GM20000 (cell line): ENCODE measurements at regions not wholly inside any gene's neighbourhood (a gene's known extent, or its start where the extent isn't known, plus 50 kb on each side); places are given as distances from the start of the nearest gene placed in this dataset.

ENCODE experiments used
- DNase-seq: peaks from one replicate; pipeline ENCODE4 v3.0.0; 2012; ENCODE audit warnings: low spot score
- TF ChIP-seq, protein P1 (sequence below): IDR thresholded peaks from 2 replicates; pipeline ENCODE4 v1.5.1; 2012; ENCODE audit warnings: mild to moderate bottlenecking, control low read depth; ENCODE audit errors: extremely low read depth, missing control alignments

DNA sequence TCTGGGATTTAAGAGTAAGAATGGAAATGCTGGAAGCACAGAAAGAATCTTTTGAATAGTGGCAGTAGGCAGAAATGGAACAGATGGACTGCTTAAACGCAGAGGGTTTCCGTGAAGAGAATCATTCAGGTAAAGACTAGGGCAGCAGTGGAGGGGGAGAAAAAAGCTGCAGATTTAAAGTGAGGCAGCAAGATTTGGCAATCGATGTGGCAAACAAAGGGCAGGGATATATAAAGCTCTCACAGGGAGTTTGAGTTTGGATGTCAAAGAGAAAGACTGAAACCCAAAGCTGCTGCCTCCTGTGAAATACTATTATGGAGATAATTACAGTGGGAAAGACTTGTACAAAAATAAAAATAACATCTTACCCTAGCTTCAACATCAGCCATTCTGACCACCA is 384.0 kb downstream of the CENPC start:
- DNase-seq, result no peak

DNA sequence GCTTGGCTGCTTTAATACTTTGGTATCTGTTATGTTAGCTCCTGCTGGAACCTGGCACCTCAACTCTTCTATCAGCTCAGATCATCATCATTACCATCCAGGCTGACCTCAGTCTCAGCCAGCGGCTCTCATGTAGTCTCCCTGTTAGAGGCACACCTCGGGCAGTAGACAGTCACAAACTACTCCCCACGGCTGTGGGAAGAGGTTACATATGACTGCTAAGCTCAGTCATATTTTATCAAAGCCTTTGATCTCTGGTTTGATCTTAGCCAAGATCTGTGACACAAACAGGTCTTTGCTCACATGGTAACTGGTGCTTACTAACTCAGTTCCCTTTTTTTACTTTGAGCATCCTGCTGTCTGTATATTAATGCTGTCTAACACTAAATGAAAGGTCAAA is 384.9 kb downstream of the CENPC start:
- DNase-seq, result no peak
- TF ChIP-seq, protein P1, sequence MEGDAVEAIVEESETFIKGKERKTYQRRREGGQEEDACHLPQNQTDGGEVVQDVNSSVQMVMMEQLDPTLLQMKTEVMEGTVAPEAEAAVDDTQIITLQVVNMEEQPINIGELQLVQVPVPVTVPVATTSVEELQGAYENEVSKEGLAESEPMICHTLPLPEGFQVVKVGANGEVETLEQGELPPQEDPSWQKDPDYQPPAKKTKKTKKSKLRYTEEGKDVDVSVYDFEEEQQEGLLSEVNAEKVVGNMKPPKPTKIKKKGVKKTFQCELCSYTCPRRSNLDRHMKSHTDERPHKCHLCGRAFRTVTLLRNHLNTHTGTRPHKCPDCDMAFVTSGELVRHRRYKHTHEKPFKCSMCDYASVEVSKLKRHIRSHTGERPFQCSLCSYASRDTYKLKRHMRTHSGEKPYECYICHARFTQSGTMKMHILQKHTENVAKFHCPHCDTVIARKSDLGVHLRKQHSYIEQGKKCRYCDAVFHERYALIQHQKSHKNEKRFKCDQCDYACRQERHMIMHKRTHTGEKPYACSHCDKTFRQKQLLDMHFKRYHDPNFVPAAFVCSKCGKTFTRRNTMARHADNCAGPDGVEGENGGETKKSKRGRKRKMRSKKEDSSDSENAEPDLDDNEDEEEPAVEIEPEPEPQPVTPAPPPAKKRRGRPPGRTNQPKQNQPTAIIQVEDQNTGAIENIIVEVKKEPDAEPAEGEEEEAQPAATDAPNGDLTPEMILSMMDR, result no peak

More for the DNA sequence above, 384.0 kb downstream of the CENPC start:
- TF ChIP-seq, protein P1, result no peak

DNA sequence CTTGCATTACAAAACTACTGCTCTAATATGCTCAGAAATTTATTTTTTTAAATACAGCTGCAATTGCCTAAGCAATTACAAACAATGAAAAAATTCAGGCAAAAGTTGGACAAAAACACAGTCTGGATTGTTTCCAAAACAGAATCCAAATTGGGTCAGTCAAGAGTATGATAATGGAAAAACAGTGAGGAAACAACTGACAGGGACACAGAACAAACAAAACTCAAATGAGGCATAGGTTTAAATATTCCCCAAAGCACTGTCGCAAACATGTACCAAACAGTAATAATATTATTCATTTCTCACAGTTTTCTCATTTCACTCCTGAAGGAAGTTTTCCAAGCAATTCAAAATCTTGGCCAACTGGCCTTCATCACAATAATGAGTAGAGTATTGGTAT is 386.6 kb downstream of the CENPC start:
- TF ChIP-seq, protein P1, result no peak
- DNase-seq, result no peak

DNA sequence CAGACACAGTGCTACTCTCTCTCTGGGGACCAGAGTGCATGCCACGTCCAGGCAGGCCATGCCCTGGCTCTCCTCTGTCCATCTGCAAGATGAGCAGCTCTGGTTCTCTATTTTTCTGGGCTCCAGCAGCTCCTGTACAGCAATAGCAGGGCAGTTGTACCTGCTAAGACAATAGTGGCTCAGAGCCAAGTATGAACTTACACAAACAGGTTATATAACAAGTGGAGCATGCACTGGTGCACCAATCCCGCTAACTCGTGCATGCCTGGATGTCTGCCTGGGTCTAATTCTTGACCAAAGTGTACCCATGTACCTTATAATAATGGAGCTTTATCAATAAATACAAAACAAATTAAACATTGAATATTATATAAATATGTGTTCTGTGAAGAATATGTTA is 392.3 kb downstream of the CENPC start:
- TF ChIP-seq, protein P1, result no peak
- no peak for DNase-seq

DNA sequence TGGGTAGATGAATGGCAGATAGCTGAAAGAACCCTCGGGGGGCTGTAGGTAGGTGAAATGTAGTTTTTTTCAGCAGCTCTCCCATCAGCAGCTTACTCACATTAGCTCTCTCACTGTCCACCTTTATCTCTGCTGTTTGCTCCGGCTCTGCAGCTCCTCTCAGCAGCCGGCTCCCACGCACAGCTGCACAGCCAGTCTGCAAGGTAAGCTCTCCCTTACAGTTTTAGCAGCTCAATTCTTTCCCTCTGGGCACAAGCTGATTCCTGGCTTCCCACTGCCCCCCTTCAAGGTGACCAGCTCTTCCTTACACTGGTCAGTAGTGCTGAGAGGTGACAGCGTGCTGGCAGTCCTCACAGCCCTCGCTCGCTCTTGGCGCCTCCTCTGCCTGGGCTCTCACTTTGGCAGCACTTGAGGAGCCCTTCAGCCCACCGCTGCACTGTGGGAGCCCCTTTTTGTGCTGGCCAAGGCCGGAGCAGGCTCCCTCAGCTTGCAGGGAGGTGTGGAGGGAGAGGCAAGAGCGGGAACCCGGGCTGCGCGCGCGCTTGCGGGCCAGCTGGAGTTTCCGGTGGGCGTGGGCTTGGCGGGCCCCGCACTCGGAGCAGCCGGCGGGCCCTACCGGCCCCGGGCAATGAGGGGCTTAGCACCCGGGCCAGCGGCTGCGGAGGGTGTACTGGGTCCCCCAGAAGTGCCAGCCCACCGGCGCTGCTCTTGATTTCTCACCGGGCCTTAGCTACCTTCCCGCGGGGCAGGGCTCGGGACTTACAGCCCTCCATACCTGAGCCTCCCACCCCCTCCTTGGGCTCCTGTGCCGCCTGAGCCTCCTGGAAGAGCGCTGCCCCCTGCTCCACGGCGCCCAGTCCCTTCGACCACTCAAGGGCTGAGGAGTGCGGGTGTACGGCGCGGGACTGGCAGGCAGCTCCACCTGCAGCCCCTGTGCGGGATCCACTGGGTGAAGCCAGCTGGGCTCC is 393.6 kb downstream of the CENPC start:
- TF ChIP-seq, protein P1, result no peak
- no peak for DNase-seq

DNA sequence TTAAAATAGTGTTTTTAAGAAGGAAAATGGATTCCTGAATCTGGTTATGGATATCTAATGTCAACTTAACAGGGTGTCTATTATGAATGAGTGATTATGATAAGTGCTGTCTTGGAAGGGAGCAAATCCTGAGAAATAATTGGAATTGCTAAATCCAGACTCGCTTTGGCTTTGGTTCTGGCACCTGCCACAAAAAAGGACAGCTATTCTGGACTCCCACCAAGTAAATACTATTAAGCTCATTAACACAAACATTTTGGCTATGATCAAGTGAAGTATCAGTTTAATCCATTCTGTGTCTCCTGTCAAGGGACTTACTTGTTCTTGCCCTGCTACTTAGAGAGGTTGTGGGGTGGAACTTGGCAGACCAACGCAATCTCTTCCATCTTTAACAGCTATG is 403.7 kb downstream of the CENPC start:
- DNase-seq, result no peak
- TF ChIP-seq, protein P1, result no peak

DNA sequence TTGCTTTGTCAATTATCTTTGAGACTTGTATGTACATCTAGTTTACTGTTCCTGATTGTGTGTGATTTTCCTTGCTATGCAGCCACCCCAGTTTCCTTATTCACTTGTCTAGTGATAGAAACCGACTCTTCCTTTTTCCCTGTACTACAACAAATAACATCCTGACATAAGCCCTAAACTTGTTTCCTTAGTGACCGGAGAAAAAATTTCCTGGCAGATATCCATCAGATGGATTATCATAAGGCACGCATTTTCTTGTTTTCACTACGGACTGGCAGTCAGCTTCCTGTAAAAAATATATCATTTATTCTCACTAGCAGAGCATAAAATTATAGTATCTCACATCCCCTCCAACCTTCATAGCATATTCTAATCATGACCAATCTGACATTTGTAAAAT is 410.7 kb downstream of the CENPC start:
- DNase-seq, result no peak
- TF ChIP-seq, protein P1, result no peak
